Stomach (tissue), 8 donors: ENCODE measurements at regions not wholly inside any gene's neighbourhood (a gene's known extent, or its start where the extent isn't known, plus 50 kb on each side); places are given as distances from the start of the nearest gene placed in this dataset.
"Not testable (repeated sequence)": the region's sequence is repeated elsewhere in the genome, so short reads cannot be mapped to it uniquely, and the experiment has no call there.

Experiments used
- DNase-seq, 2 donors: peaks; one replicate each; pipeline versions ENCODE4 v3.0.0 to v3.0.0-alpha.2; 2013 to 2019
- H3K27ac ChIP-seq, 5 donors: fragments of 200-600 bp in 4 of 5; sonication (generic) in 4 of 5; one replicate each; pipeline ENCODE4 v1.5.1; 2013 to 2019; ENCODE audit warnings: mild to moderate bottlenecking in 1 of 5, moderate library complexity in 1 of 5
- H3K27me3 ChIP-seq, 3 donors: fragments of 200-600 bp; sonication (generic); one replicate each; pipeline ENCODE4 v1.5.1; 2017 to 2019; ENCODE audit warnings: mixed run types in 1 of 3
- H3K36me3 ChIP-seq, 4 donors: fragments of 200-600 bp; sonication (generic); 1 replicate in 3 of 4; 2 replicates in 1 of 4; pipeline ENCODE4 v1.5.1; 2016 to 2019
- H3K4me1 ChIP-seq, 4 donors: fragments of 200-600 bp; sonication (generic); one replicate each; pipeline ENCODE4 v1.5.1; 2016 to 2019
- H3K4me3 ChIP-seq, 4 donors: fragments of 200-600 bp; sonication (generic) in 3 of 4; one replicate each; pipeline ENCODE4 v1.5.1; 2016 to 2019; ENCODE audit warnings: mild to moderate bottlenecking in 1 of 4
- H3K9me3 ChIP-seq, 4 donors: fragments of 200-600 bp; sonication (generic); one replicate each; pipeline ENCODE4 v1.5.1; 2016 to 2019
- EP300 ChIP-seq: sonication (generic); formaldehyde crosslinking; IDR thresholded peaks from one replicate; pipeline ENCODE4 v1.6.1; 2017; ENCODE audit warnings: antibody characterized with exemption
- POLR2A ChIP-seq, 4 donors: fragments of 450-650 bp; IDR thresholded peaks; one replicate each; pipeline ENCODE4 v1.6.1; 2016; ENCODE audit warnings: antibody characterized with exemption in 4 of 4, control low read depth in 2 of 4, mild to moderate bottlenecking in 1 of 4, moderate library complexity in 1 of 4
- POLR2AphosphoS5 ChIP-seq, 3 donors: sonication (generic); formaldehyde crosslinking; IDR thresholded peaks; one replicate each; pipeline ENCODE4 v1.6.1; 2016; ENCODE audit warnings: antibody characterized with exemption in 3 of 3
- WGBS, 5 donors: extraction: QIAGEN DNeasy Blood & Tissue Kit in 3 of 5; methylation state at CpG; one replicate each; pipeline versions ENCODE4 v1.1.5 to v1.1.7; 2013 to 2018; 5-methylcytosine and 5-hydroxymethylcytosine counted together
- intact Hi-C: fragments of 100-400 bp; cut with DNase I; formaldehyde crosslinking; loops from one replicate; pipeline ENCODE4 v1.15.1; 2023; ENCODE audit warnings: low total_unique reads
- TF ChIP-seq, protein P1 (sequence below), 7 experiments: fragments of 450-650 bp in 4 of 7; fragments of 200-600 bp in 3 of 7; sonication (generic) in 3 of 7; IDR thresholded peaks; one replicate each; pipeline ENCODE4 v1.5.1; 2016 to 2019; ENCODE audit warnings: antibody characterized with exemption in 7 of 7, control low read depth in 2 of 7, mild to moderate bottlenecking in 1 of 7
- donor health status: healthy with polysubstance abuse.
- donor health status: Bipolar disorder and iron deficiency.
- donor health status: healthy.

DNA sequence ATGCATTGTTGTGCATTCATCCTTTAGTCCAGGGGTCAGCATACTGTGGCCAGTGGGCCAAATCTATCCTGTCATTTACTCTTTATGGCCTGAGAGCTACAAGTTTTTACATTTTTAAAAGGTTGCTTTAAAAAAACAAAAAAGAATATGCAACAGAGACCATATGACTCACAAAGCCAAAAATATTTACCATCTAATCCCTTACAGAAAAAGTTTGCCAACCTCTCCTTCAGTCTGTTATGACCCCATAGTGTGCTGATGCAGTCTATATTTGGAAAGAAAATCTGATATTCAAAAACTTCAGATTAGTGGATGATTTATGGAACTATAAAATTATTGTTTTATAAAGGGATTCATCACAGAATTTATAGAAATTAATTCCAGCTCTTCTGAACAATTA, 237.5 kb upstream of the IL12A start:
- no peak overlapping the region for H3K27ac ChIP-seq
- TF ChIP-seq POLR2A (IDR thresholded peaks at IDR 0.05) = no peak
- TF ChIP-seq POLR2AphosphoS5 (IDR thresholded peaks at IDR 0.05) = no peak
- no peak for TF ChIP-seq EP300
- TF ChIP-seq, protein P1, sequence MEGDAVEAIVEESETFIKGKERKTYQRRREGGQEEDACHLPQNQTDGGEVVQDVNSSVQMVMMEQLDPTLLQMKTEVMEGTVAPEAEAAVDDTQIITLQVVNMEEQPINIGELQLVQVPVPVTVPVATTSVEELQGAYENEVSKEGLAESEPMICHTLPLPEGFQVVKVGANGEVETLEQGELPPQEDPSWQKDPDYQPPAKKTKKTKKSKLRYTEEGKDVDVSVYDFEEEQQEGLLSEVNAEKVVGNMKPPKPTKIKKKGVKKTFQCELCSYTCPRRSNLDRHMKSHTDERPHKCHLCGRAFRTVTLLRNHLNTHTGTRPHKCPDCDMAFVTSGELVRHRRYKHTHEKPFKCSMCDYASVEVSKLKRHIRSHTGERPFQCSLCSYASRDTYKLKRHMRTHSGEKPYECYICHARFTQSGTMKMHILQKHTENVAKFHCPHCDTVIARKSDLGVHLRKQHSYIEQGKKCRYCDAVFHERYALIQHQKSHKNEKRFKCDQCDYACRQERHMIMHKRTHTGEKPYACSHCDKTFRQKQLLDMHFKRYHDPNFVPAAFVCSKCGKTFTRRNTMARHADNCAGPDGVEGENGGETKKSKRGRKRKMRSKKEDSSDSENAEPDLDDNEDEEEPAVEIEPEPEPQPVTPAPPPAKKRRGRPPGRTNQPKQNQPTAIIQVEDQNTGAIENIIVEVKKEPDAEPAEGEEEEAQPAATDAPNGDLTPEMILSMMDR (IDR thresholded peaks at IDR 0.05) = no peak
- intact Hi-C loops = no loop called here
- H3K27me3 ChIP-seq = no peaks in the 10 kb centered on the region
- no peaks in the 10 kb centered on the region for H3K4me1 ChIP-seq
- H3K36me3 ChIP-seq = no peaks in the 10 kb centered on the region
- DNase-seq = no peak
- H3K9me3 ChIP-seq = peaks cover 0 to 5% (median 4%) of the 10 kb centered on the region in 4 donors
- no peak overlapping the region for H3K4me3 ChIP-seq

DNA sequence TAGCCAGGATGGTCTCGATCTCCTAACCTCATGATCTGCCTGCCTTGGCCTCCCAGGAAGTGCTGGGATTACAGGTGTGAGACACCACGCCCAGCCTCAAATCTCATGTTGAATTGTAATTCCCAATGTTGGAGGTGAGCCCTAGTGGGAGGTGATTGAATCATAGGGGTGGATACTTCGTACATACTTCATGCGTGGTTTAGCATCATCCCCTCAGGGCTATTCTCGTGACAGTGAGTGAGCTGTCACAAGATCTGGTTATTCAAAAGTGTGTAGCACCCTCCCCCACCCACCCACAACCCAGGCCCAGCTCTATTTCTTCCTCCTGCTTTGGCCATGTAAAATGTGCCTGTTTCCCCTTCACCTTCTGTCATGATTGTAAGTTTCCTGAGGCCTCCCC, 236.9 kb upstream of the IL12A start:
- H3K36me3 ChIP-seq = no peaks in the 10 kb centered on the region
- WGBS, 5 donors = 81 to 87% (median 84%) methylated on average over 4 to 5 of the region's 5 CpGs
- H3K27ac ChIP-seq = no peak overlapping the region
- DNase-seq = no peak
- H3K27me3 ChIP-seq = no peaks in the 10 kb centered on the region
- TF ChIP-seq POLR2AphosphoS5 (IDR thresholded peaks at IDR 0.05) (no peak), POLR2A (IDR thresholded peaks at IDR 0.05) (no peak), EP300 (no peak)
- TF ChIP-seq, protein P1 (IDR thresholded peaks at IDR 0.05) = no peak
- H3K4me1 ChIP-seq = no peaks in the 10 kb centered on the region
- peaks cover 0 to 9% (median 6%) of the 10 kb centered on the region in 4 donors for H3K9me3 ChIP-seq
- intact Hi-C loops = no loop called here
- no peak overlapping the region for H3K4me3 ChIP-seq

DNA sequence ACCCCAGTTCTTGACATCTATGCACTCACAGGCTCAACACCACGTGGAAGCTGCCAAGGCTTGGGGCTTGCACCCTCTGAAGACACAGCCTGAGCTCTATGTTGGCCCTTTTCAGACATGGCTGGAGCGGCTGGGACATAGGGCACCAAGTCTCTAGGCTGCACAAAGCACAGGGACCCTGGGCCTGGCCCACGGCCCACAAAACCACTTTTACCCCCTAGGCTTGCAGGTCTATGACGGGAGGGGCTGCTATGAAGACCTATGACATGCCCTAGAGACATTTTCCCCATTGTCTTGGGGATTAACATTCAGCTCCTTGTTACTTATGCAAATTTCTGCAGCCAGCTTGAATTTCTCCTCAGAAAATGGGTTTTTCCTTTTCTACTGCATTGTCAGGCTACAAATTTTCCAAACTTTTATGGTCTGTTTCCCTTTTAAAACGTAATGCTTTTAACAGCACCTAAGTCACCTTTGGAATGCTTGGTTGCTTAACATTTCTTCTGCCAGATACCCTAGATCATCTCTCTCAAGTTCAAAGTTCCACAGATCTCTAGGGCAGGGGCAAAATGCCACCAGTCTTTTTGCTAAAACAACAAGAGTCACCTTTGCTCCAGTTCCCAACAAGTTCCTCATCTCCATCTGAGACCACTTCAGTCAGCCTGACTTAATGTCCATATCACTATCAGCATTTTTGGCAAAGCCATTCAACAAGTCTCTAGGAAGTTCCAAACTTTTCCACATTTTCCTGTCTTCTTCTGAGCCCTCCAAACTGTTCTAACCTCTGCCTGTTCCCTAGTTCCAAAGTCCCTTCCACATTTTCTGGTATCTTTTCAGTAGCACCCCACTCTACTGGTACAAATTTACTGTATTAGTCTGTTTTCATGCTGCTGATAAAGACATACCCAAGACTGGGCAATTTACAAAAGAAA, 232.1 kb upstream of the IL12A start:
- H3K9me3 ChIP-seq, H3K27me3 ChIP-seq, H3K4me1 ChIP-seq, H3K27ac ChIP-seq, H3K4me3 ChIP-seq, intact Hi-C loops, H3K36me3 ChIP-seq, DNase-seq: not testable (repeated sequence)
- 69 to 81% (median 80%) methylated on average over 4 to 5 of the region's 5 CpGs for WGBS, 5 donors

DNA sequence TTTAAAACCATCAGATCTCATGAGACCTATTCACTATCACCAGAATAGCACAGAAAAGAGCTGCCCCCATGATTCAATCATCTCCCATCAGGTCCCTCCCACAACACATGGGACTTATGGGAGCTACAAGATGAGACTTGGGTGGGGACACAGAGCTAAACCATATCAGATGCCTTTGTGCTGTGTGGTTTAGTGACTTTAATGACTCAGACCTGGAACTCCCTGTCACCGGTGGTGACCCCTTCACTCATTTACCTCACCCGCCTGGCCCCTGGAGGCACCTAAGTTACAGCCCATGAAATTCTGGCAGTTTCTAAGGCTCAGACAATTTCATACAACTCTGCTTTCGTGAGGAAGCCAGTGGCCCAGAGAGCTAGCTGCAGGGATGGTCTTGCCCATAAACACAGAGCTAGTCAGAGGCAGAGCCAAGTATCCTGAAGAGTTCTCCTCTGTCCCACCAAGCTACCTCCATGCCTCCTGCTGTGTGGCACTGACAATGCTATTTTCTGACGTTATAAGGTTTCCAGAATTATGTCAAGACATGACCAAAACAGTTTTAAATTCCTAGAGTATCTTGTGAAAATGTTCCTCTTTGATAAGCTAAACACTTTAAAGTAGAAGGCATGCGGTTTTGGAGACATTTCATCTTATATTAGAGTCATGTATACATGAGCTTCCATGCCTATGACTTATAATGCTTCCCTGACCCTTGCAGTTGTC, 231.1 kb upstream of the IL12A start:
- WGBS, 5 donors = 74 to 84% (median 81%) methylated on average over 5 of the region's 5 CpGs
- no peak for TF ChIP-seq POLR2AphosphoS5 (IDR thresholded peaks at IDR 0.05)
- no peak for TF ChIP-seq EP300
- no peak for TF ChIP-seq POLR2A (IDR thresholded peaks at IDR 0.05)
- TF ChIP-seq, protein P1 (IDR thresholded peaks at IDR 0.05) = no peak
- Histone ChIP-seq H3K4me3 (no peak overlapping the region), H3K27ac (no peak overlapping the region), H3K27me3 (no peaks in the 10 kb centered on the region), H3K4me1 (peaks cover 3 to 18% (median 11%) of the 10 kb centered on the region in 4 donors), H3K9me3 (peaks cover 0 to 9% (median 6%) of the 10 kb centered on the region in 4 donors), H3K36me3 (no peaks in the 10 kb centered on the region)
- intact Hi-C loops = no loop called here
- DNase-seq = no peak
